Activated CD8-positive, alpha-beta memory T cell treated with anti-CD3 and anti-CD28 coated beads, Interleukin-2, amount 50 U/mL, for 48 hours (primary cell): ENCODE measurements at regions not wholly inside any gene's neighbourhood (a gene's known extent, or its start where the extent isn't known, plus 50 kb on each side); places are given as distances from the start of the nearest gene placed in this dataset.
"Not testable (repeated sequence)": the region's sequence is repeated elsewhere in the genome, so short reads cannot be mapped to it uniquely, and the experiment has no call there.

ENCODE experiments used
- DNase-seq: peaks from one replicate; pipeline ENCODE4 v3.0.0-alpha.2; 2020

DNA sequence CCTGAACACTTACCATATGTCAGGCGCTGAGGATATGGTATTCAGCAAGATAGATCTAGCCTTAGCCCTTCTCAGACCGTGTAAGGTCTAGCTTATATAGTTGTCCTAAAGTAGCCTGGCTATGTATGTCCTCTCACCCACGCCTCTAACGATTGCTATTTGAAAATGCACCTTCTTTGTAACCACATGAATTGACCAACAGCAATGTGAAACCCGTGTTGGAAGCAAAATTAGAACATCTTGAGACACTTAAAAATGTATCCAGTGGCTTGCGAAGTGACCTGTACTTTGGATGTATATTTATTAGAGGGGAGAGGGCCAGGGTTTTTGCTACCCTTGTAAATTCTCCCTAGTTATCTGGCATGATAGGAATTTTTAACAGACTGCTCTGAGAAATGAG lies 860.0 kb upstream of the ZEB2 start:
- DNase-seq: no peak

DNA sequence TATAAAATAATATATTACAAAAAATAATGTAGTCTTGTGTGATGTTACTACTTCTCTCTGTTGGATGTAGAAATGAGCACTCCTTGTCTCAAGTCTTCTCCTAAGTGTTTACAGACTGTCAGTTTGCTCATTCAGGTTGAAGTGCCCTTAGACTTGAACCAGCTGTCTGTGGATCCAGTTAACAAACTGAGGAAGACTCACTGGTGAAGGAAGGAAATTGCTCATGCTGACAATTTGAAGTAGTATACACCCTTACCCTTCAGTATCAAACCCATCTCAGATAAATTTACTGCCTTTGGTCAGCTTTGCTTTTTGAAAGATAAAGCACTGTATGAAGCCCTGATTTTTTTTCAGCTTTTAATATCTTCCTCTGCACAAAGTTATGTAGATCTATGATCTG lies 854.2 kb upstream of the ZEB2 start:
- DNase-seq: no peak

GRCh38 chr2:145367334-145367733 lies 847.4 kb upstream of the ZEB2 start:
- DNase-seq: not testable (repeated sequence)

- DNase-seq: no peak
These were observed 846.4 kb upstream of the ZEB2 start for GRCh38 chr2:145366341-145366740.

DNA sequence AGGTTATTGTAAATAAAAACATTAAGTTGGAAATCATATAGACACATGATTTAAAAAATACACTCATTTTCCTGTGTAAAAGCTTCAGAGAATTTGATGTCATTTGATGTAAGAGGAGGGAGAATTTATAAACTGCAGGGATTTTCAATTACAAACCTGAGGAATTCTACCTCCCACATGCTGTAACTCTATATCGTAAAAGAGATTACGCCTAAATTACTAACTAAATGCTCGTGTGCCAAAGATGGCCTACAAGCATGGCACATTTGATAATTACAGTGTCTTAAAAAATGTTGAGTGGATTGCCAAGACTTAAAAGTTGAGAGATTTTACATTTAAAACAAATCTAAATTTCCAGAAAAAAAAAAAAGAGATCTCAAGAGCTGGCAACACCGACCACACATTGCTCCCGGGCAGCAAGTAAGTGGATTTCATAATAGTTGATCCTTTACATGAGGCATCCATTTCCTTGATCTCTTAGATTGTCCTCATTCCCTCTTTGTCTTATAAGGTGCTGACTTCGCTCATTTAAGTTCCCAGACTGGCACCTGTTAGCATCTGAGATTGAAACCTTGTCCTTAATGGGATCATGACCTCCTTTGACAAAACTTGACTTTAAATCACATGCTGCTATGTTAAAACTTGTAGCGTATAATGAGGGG lies 840.3 kb upstream of the ZEB2 start:
- DNase-seq: no peak

DNA sequence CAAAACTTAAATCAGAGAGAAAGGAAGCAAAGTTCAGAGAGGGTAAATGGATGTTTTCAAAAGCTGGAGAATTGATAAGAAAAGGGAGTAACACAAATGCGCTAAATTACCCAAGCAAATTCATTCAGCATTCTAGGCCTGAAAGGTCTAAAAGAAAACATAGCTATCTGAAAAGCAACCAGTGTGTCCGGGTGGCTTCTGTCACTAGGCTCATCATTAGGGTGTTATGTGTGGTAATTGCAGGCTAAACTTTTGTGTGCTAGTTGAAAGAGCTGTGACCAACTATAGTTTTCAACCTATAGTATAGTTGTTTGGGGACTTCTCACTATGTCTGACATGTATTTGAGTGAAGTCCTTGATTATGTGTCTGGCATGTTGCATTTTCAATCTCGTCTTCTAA lies 839.6 kb upstream of the ZEB2 start:
- DNase-seq: no peak

- DNase-seq: no peak
These were observed 836.1 kb upstream of the ZEB2 start for GRCh38 chr2:145356056-145356455.

- DNase-seq: no peak
These were observed 832.6 kb upstream of the ZEB2 start for GRCh38 chr2:145352484-145352883.

GRCh38 chr2:145351864-145352425 lies 832.0 kb upstream of the ZEB2 start:
- DNase-seq: no peak

- no peak for DNase-seq
These were observed 830.1 kb upstream of the ZEB2 start for GRCh38 chr2:145350011-145350410.

GRCh38 chr2:145344076-145344724 lies 824.3 kb upstream of the ZEB2 start:
- no peak for DNase-seq

GRCh38 chr2:145343287-145343686 lies 823.4 kb upstream of the ZEB2 start:
- no peak for DNase-seq

DNA sequence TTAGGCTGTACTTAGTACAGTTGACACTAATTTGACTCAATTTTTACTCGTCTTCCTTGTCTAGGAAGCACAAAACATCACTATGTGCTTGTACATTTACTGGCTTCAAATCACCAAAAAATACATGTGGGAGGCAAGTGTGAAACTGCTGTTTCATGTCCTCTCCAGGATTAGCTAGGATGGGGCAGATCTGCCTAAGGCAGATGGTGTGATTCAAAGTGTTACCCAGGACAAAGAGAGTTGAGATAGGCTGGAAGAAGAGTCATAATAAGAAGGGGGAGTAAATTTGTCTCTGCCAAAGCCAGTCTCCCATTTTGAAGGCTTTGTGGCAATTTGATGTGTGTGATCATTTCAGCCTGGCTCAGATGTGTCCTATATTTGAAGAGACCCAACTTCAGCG lies 821.6 kb upstream of the ZEB2 start:
- DNase-seq: no peak

GRCh38 chr2:145339646-145340045 lies 819.7 kb upstream of the ZEB2 start:
- DNase-seq: no peak

DNA sequence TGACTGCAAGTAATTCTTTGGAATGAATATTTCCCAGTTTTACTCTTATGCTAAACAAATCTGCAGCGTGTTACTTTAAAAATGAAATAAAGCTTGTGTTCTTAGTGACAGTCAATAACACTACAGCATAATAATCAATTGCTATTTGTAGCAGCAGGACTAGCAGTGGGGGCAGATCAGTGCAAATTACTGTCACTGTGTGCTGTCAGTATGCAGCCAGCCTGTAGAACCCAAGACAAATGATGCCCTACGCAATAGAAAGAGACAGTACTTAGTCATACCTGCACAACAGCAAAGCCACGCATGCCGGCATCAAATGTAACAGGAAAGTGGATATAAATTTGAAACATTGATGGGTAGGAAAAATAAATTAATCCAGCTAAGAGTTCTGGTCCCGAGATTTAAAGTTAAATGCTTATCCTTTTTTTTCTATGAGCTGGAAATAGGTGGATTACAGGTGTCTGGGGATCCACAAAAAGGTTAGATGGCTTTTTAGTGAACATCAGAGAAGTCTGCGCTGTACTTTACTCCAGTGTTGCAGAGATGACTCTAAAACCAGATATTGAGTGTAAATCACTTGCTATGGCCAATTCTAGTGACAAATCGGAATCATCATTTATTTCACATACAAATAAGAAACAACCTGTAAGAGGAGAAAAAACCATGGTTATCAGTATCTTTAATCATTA lies 812.4 kb upstream of the ZEB2 start:
- DNase-seq: no peak

DNA sequence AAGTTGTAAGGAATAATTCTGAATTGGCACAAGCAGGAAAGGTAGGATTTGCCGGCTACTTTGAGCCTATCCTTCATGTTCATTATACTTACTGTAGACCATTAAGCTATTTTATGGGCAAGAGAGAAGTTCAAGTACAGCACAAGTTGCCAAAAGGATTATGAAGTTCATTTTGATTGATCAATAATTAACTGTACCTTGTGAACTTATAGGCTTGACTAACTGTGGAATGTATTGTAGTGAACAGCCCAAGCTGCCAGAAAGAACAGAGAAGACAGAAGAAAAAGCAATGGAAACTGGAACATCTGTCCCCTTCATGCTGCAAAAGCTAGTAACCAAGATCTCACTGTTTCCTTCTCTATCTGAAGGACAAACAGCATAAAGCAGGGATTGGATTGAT lies 810.1 kb upstream of the ZEB2 start:
- DNase-seq: no peak

DNA sequence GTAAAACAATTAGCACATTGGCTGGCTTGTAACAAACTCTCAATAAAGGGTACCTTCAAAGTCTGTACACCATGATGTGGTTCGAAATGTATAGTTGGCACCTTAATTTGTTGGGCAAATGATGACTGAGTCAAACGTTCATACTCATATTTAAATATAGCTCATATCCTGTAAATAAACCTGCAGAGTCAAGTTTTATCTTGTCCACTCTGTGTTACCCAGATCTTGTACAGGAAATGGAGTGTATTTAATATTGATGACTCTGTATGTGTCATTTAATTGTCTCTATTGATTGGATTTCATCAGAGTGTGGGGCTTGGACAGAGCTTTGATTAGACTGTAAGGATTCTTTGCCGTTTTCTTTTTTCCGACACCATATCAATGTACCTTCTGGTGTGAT lies 805.6 kb upstream of the ZEB2 start:
- no peak for DNase-seq

GRCh38 chr2:145324748-145325147 lies 804.8 kb upstream of the ZEB2 start:
- DNase-seq: no peak

GRCh38 chr2:145323512-145323911 lies 803.6 kb upstream of the ZEB2 start:
- no peak for DNase-seq

- DNase-seq: no peak
These were observed 801.4 kb upstream of the ZEB2 start for GRCh38 chr2:145321344-145321743.

DNA sequence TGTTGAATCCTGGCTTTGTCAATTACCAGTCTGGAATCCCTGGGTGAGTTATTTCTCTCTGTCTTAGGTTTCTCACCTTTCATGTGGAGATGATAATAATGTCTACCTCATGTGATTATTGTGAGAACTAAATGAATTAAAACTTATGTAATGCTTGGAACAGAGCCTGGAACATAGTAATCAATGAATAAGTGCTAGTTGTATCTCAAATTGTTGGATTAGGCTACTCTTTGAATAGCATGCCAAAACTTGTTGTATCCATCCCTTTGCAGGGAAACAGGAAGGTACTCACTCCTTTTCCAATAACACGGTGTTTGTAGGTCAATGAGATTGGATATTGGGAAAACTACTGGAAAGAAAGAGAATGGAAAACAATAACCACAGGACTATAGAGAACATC lies 796.6 kb upstream of the ZEB2 start:
- DNase-seq: no peak

- no peak for DNase-seq
These were observed 795.1 kb upstream of the ZEB2 start for GRCh38 chr2:145315053-145315452.

GRCh38 chr2:145314119-145314633 lies 794.3 kb upstream of the ZEB2 start:
- no peak for DNase-seq

DNA sequence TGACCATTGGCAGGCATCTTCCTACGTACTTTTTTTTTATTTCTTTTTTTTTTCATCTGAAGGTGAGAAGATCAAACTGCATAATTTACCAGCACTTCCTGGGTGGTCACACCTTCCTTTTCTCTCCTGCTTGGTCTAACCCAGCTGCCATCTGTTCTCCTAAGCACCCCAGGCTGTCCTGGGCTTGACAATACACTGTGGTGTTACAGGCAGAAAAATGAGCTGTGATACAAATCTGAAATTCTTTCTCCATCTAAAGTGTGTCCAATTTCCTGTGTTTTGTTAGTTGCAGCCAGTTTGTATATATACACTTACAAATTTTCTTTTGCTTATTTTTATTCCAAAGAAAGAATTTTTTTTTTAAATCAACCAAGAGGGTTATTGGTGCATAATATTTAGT lies 786.0 kb upstream of the ZEB2 start:
- no peak for DNase-seq
